ENCODE measurements at regions not wholly inside any gene's neighbourhood (a gene's known extent, or its start where the extent isn't known, plus 50 kb on each side); places are given as distances from the start of the nearest gene placed in this dataset.

- in situ Hi-C loops (cut with MboI; ENCODE audit: low sequenced_read_pairs, unreplicated experiment): no loop called here
- no peak for TF ChIP-seq CTCF (IDR thresholded peaks at IDR 0.05; ENCODE audit: borderline replicate concordance, control extremely low read depth, extremely low read depth, insufficient read depth, missing control alignments)
- DNase-seq (ENCODE audit: low spot score): no peak
Measured at GRCh38 chr5:162637481-162637880, 569.9 kb downstream of the GABRG2 start.

GRCh38 chr5:162638849-162639248 lies 571.3 kb downstream of the GABRG2 start:
- no peak for TF ChIP-seq CTCF (IDR thresholded peaks at IDR 0.05; ENCODE audit: borderline replicate concordance, control extremely low read depth, extremely low read depth, insufficient read depth, missing control alignments)
- DNase-seq (ENCODE audit: low spot score): no peak
- in situ Hi-C loops (cut with MboI; ENCODE audit: low sequenced_read_pairs, unreplicated experiment): no loop called here

GRCh38 chr5:162641142-162641813 lies 573.7 kb downstream of the GABRG2 start:
- in situ Hi-C loops (cut with MboI; ENCODE audit: low sequenced_read_pairs, unreplicated experiment): no loop called here
- no peak for TF ChIP-seq CTCF (IDR thresholded peaks at IDR 0.05; ENCODE audit: borderline replicate concordance, control extremely low read depth, extremely low read depth, insufficient read depth, missing control alignments)
- no peak for DNase-seq (ENCODE audit: low spot score)

- DNase-seq (ENCODE audit: low spot score): no peak
- in situ Hi-C loops (cut with MboI; ENCODE audit: low sequenced_read_pairs, unreplicated experiment): no loop called here
- no peak for TF ChIP-seq CTCF (IDR thresholded peaks at IDR 0.05; ENCODE audit: borderline replicate concordance, control extremely low read depth, extremely low read depth, insufficient read depth, missing control alignments)
Measured at GRCh38 chr5:162654661-162655405, 587.3 kb downstream of the GABRG2 start.

- no peak for TF ChIP-seq CTCF (IDR thresholded peaks at IDR 0.05; ENCODE audit: borderline replicate concordance, control extremely low read depth, extremely low read depth, insufficient read depth, missing control alignments)
- in situ Hi-C loops (cut with MboI; ENCODE audit: low sequenced_read_pairs, unreplicated experiment): no loop called here
- no peak for DNase-seq (ENCODE audit: low spot score)
Measured at GRCh38 chr5:162657076-162657475, 589.5 kb downstream of the GABRG2 start.

GRCh38 chr5:162664846-162665245 lies 597.3 kb downstream of the GABRG2 start:
- no peak for TF ChIP-seq CTCF (IDR thresholded peaks at IDR 0.05; ENCODE audit: borderline replicate concordance, control extremely low read depth, extremely low read depth, insufficient read depth, missing control alignments)
- no peak for DNase-seq (ENCODE audit: low spot score)

More at GRCh38 chr5:162664846-162665245, 597.3 kb downstream of the GABRG2 start:
- in situ Hi-C loops (cut with MboI; ENCODE audit: low sequenced_read_pairs, unreplicated experiment): no loop called here
